Mesendoderm (in vitro differentiated cells): ENCODE measurements at regions not wholly inside any gene's neighbourhood (a gene's known extent, or its start where the extent isn't known, plus 50 kb on each side); places are given as distances from the start of the nearest gene placed in this dataset.

ENCODE experiments used
- DNase-seq: peaks from one replicate; pipeline ENCODE4 v3.0.0; 2013
- H2AK5ac ChIP-seq: 2 replicates; pipeline ENCODE4 v1.6.1; 2013; ENCODE audit warnings: low read length, inconsistent platforms
- H2BK120ac ChIP-seq: 2 replicates; pipeline ENCODE4 v1.6.1; 2013; ENCODE audit warnings: low read depth, mild to moderate bottlenecking, low read length, moderate library complexity, mixed read lengths
- H2BK15ac ChIP-seq: replicated peaks from 2 replicates; pipeline ENCODE4 v1.6.1; 2013; ENCODE audit warnings: low read depth, mild to moderate bottlenecking, moderate library complexity
- H2BK5ac ChIP-seq: 2 replicates; pipeline ENCODE4 v1.6.1; 2013; ENCODE audit warnings: low read length, inconsistent platforms
- H3K18ac ChIP-seq: 2 replicates; pipeline ENCODE4 v1.6.1; 2013; ENCODE audit warnings: mild to moderate bottlenecking, low read length, mixed read lengths
- H3K23ac ChIP-seq: one replicate; pipeline ENCODE4 v1.6.1; 2013; ENCODE audit warnings: low read length
- H3K27ac ChIP-seq: 2 replicates; pipeline ENCODE4 v1.5.1; 2013; ENCODE audit warnings: low read depth, mild to moderate bottlenecking, inconsistent platforms, low read length, moderate library complexity
- H3K27me3 ChIP-seq: 2 replicates; pipeline ENCODE4 v1.6.1; 2013; ENCODE audit warnings: low read length, control low read depth, mild to moderate bottlenecking, inconsistent platforms; ENCODE audit not compliant: insufficient read depth, poor library complexity
- H3K36me3 ChIP-seq: 2 replicates; pipeline ENCODE4 v1.6.1; 2013; ENCODE audit warnings: low read length, inconsistent platforms; ENCODE audit not compliant: control insufficient read depth, insufficient read depth
- H3K4ac ChIP-seq: one replicate; pipeline ENCODE4 v1.6.1; 2013; ENCODE audit warnings: low read depth, mild to moderate bottlenecking, low read length, moderate library complexity
- H3K4me1 ChIP-seq: 2 replicates; pipeline ENCODE4 v1.6.1; 2013; ENCODE audit warnings: low read depth, low read length, inconsistent platforms; ENCODE audit not compliant: control insufficient read depth
- H3K4me2 ChIP-seq: 2 replicates; pipeline ENCODE4 v1.6.1; 2013; ENCODE audit warnings: low read length
- H3K4me3 ChIP-seq: 2 replicates; pipeline ENCODE4 v1.5.1; 2013; ENCODE audit warnings: mild to moderate bottlenecking, low read length
- H3K56ac ChIP-seq: one replicate; pipeline ENCODE4 v1.6.1; 2013; ENCODE audit warnings: low read length
- H3K79me1 ChIP-seq: 2 replicates; pipeline ENCODE4 v1.6.1; 2013; ENCODE audit warnings: low read length, inconsistent platforms
- H3K79me2 ChIP-seq: 2 replicates; pipeline ENCODE4 v1.6.1; 2013; ENCODE audit warnings: mild to moderate bottlenecking, low read length; ENCODE audit not compliant: control insufficient read depth, insufficient read depth
- H3K9ac ChIP-seq: 2 replicates; pipeline ENCODE4 v1.6.1; 2013; ENCODE audit warnings: low read length, inconsistent platforms
- H4K5ac ChIP-seq: one replicate; pipeline ENCODE4 v1.6.1; 2013; ENCODE audit warnings: low read length
- H4K8ac ChIP-seq: one replicate; pipeline ENCODE4 v1.6.1; 2013; ENCODE audit warnings: low read depth, mild to moderate bottlenecking, control low read depth, low read length, moderate library complexity
- WGBS: extraction: QIAGEN DNeasy Blood & Tissue Kit; methylation state at CpG from one replicate; pipeline ENCODE4 v1.1.7; 2013; ENCODE audit warnings: low lambda C conversion rate, missing lambda C conversion rate; ENCODE audit not compliant: insufficient coverage; ENCODE audit errors: extremely low coverage; 5-methylcytosine and 5-hydroxymethylcytosine counted together

- no peak overlapping the region for H3K4ac ChIP-seq
- no peak overlapping the region for H2BK120ac ChIP-seq
- H3K18ac ChIP-seq, result no peak overlapping the region
- H3K36me3 ChIP-seq, result no peaks in the 10 kb centered on the region
- H3K4me3 ChIP-seq, result no peak overlapping the region
- no peak overlapping the region for H2AK5ac ChIP-seq
- no peaks in the 10 kb centered on the region for H3K79me1 ChIP-seq
- H4K8ac ChIP-seq, result no peak overlapping the region
- no peak overlapping the region for H3K4me2 ChIP-seq
- H3K4me1 ChIP-seq, result no peaks in the 10 kb centered on the region
- no peak overlapping the region for H3K9ac ChIP-seq
- no peak overlapping the region for H2BK5ac ChIP-seq
- H4K5ac ChIP-seq, result no peak overlapping the region
- no peak overlapping the region for H3K27ac ChIP-seq
- no peak overlapping the region for H3K56ac ChIP-seq
- H3K27me3 ChIP-seq, result no peaks in the 10 kb centered on the region
- no peak for DNase-seq
- no peak overlapping the region for H2BK15ac ChIP-seq
- no CpG with 5 or more reads among the region's 6 CpGs for whole genome bisulfite sequencing
- H3K23ac ChIP-seq, result no peak overlapping the region
- no peaks in the 10 kb centered on the region for H3K79me2 ChIP-seq
Observed at GRCh38 chr17:79522414-79522813, 88.4 kb downstream of the RBFOX3 start.

- DNase-seq, result no peak
- H3K27me3 ChIP-seq, result no peaks in the 10 kb centered on the region
- H3K4me2 ChIP-seq, result no peak overlapping the region
- H2AK5ac ChIP-seq, result no peak overlapping the region
- no peak overlapping the region for H2BK120ac ChIP-seq
- H3K4ac ChIP-seq, result no peak overlapping the region
- H3K9ac ChIP-seq, result no peak overlapping the region
- no peaks in the 10 kb centered on the region for H3K36me3 ChIP-seq
- H3K4me1 ChIP-seq, result no peaks in the 10 kb centered on the region
- no peaks in the 10 kb centered on the region for H3K79me1 ChIP-seq
- no peak overlapping the region for H4K5ac ChIP-seq
- H3K4me3 ChIP-seq, result no peak overlapping the region
- H3K79me2 ChIP-seq, result no peaks in the 10 kb centered on the region
- H3K23ac ChIP-seq, result no peak overlapping the region
- H2BK5ac ChIP-seq, result no peak overlapping the region
- H3K18ac ChIP-seq, result no peak overlapping the region
- whole genome bisulfite sequencing, result no CpG with 5 or more reads among the region's 4 CpGs
- H4K8ac ChIP-seq, result no peak overlapping the region
- no peak overlapping the region for H3K56ac ChIP-seq
- no peak overlapping the region for H3K27ac ChIP-seq
- no peak overlapping the region for H2BK15ac ChIP-seq
Observed at GRCh38 chr17:79521225-79521624, 89.6 kb downstream of the RBFOX3 start.

DNA sequence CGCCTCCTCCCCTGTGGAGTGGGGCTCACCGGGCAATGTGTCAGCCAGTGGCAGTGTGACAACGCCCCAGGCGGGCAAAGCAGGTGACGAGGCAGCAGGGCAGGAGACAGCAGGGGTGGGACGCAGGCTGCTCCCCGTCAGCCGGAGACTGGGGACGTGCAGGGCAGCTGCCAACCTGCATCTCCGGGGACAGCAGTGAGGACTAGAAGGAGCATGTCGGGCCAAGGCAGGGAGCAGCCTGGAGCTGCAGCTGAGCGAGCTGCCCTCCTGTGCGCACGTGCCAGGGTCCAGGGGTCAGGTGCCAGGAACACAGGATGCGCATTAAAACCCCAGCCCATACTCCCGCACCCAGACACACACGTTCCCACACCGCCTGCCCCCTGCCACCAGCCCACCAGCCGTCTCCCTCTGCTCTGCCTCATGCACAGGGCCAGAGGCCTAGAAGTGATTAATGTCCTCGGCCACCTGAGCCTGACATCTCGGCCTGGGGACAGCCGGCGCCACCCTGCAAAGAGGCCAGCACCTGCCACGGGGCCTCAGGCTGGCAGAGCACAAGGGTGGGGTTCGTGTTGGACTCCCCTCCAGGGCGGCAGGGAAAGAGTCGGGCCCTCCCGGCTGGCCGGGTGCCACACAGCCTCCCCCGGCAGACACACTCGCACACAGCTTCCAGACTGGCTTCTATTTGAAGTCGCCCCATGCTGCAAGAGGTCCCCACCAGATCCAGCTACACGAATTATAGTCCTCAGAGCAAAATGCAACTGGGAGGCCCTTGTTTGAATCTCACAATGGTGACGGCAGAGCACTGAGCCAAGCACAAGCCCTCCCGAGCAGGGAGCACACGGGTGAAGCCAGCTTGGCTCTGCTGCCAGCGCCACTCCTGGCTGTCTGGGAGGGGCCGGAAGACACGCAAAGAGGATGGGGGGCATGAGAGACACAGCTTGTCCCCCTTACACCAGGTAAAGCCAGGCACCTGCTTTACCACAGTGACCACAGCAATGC, 90.4 kb downstream of the RBFOX3 start:
- Histone ChIP-seq H2BK5ac (no peak overlapping the region), H3K79me1 (no peaks in the 10 kb centered on the region), H3K4me3 (no peak overlapping the region), H2BK120ac (no peak overlapping the region), H4K8ac (no peak overlapping the region), H4K5ac (no peak overlapping the region), H3K27me3 (no peaks in the 10 kb centered on the region), H3K79me2 (no peaks in the 10 kb centered on the region), H3K4me1 (no peaks in the 10 kb centered on the region), H3K23ac (no peak overlapping the region), H3K9ac (no peak overlapping the region), H3K4me2 (no peak overlapping the region), H3K27ac (no peak overlapping the region), H3K36me3 (no peaks in the 10 kb centered on the region), H3K56ac (no peak overlapping the region), H3K4ac (no peak overlapping the region), H3K18ac (no peak overlapping the region), H2BK15ac (no peak overlapping the region), H2AK5ac (no peak overlapping the region)
- no peak for DNase-seq
- WGBS, result no CpG with 5 or more reads among the region's 39 CpGs

GRCh38 chr17:79519601-79520000, 91.2 kb downstream of the RBFOX3 start:
- Histone ChIP-seq H2AK5ac (no peak overlapping the region), H2BK15ac (no peak overlapping the region), H3K4me2 (no peak overlapping the region), H3K27me3 (no peaks in the 10 kb centered on the region), H3K23ac (no peak overlapping the region), H3K79me1 (no peaks in the 10 kb centered on the region), H4K5ac (no peak overlapping the region), H3K36me3 (no peaks in the 10 kb centered on the region), H2BK120ac (no peak overlapping the region), H3K18ac (no peak overlapping the region), H4K8ac (no peak overlapping the region), H3K79me2 (no peaks in the 10 kb centered on the region), H3K4me3 (no peak overlapping the region), H3K9ac (no peak overlapping the region), H2BK5ac (no peak overlapping the region), H3K4ac (no peak overlapping the region), H3K4me1 (no peaks in the 10 kb centered on the region), H3K27ac (no peak overlapping the region), H3K56ac (no peak overlapping the region)
- no peak for DNase-seq
- WGBS, result no CpG with 5 or more reads among the region's 11 CpGs

GRCh38 chr17:79518585-79519523, 92.0 kb downstream of the RBFOX3 start:
- H3K4me1 ChIP-seq, result no peaks in the 10 kb centered on the region
- H3K36me3 ChIP-seq, result no peaks in the 10 kb centered on the region
- no peak overlapping the region for H2AK5ac ChIP-seq
- no peak overlapping the region for H2BK120ac ChIP-seq
- H3K56ac ChIP-seq, result no peak overlapping the region
- no peak overlapping the region for H3K9ac ChIP-seq
- no peak overlapping the region for H3K4me3 ChIP-seq
- H3K18ac ChIP-seq, result no peak overlapping the region
- no peak overlapping the region for H2BK15ac ChIP-seq
- WGBS, result no CpG with 5 or more reads among the region's 31 CpGs
- no peak overlapping the region for H4K8ac ChIP-seq
- H4K5ac ChIP-seq, result no peak overlapping the region
- no peak overlapping the region for H3K4ac ChIP-seq
- no peaks in the 10 kb centered on the region for H3K79me1 ChIP-seq
- no peak for DNase-seq
- no peak overlapping the region for H3K23ac ChIP-seq
- H3K79me2 ChIP-seq, result no peaks in the 10 kb centered on the region
- H3K27ac ChIP-seq, result no peak overlapping the region
- no peak overlapping the region for H2BK5ac ChIP-seq
- no peaks in the 10 kb centered on the region for H3K27me3 ChIP-seq
- no peak overlapping the region for H3K4me2 ChIP-seq
